Pulmonary artery endothelial cell (primary cell): ENCODE measurements at regions not wholly inside any gene's neighbourhood (a gene's known extent, or its start where the extent isn't known, plus 50 kb on each side); places are given as distances from the start of the nearest gene placed in this dataset.
"Not testable (repeated sequence)": the region's sequence is repeated elsewhere in the genome, so short reads cannot be mapped to it uniquely, and the experiment has no call there.

Source experiments
- DNase-seq: peaks from one replicate; pipeline ENCODE4 v3.0.0-alpha.2; 2011; ENCODE audit warnings: low read depth, low spot score

DNA sequence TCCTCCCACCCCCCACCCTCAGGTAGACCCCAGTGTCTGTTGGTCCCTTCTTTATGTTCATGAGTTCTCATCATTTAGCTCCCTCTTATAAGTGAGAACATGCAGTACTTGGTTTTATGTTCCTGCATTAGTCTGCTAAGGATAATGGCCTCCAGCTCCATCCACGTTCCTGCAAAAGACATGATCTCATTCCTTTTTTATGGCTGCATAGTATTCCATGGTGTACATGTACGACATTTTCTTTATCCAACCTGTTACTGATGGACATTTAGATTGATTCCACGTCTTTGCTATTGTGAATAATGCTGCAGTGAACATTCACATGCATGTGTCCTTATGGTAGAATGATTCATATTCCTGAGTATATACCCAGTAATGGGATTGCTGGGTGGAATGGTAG, 87.6 kb upstream of the TBL1X start:
- not testable (repeated sequence) for DNase-seq

DNA sequence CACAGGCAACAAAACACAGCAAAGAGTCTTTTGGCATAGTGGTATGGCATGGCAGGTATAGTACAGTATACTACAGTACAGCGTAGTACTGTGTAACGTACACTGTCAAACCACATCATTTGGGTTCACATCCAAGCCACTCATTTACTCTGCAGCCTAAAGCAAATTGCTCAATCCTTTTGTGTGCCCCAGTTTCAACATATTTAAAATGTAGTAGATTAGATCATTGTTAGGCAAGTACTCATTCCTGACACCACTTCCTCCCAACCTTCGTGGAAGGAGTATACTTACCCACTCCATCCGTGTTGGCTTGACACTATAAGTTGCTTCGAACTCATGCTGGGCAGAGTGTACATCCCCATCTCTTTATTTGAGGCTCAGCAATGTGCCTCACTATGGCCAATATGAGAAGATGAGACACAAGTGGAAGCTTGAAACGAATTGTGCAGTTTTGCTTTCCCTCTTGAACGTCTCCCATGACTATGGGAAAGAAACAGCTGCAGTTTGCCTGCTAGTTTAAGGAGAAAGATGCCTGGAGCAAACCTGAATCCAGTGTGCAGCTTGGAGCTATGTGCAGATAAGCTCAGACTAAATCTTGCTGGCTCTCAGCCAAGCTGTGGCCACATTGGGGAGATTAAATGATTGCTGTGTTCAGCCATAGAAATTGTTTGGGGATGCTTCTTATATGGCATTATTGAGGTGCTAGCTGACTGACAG, 85.7 kb upstream of the TBL1X start:
- DNase-seq, result no peak

DNA sequence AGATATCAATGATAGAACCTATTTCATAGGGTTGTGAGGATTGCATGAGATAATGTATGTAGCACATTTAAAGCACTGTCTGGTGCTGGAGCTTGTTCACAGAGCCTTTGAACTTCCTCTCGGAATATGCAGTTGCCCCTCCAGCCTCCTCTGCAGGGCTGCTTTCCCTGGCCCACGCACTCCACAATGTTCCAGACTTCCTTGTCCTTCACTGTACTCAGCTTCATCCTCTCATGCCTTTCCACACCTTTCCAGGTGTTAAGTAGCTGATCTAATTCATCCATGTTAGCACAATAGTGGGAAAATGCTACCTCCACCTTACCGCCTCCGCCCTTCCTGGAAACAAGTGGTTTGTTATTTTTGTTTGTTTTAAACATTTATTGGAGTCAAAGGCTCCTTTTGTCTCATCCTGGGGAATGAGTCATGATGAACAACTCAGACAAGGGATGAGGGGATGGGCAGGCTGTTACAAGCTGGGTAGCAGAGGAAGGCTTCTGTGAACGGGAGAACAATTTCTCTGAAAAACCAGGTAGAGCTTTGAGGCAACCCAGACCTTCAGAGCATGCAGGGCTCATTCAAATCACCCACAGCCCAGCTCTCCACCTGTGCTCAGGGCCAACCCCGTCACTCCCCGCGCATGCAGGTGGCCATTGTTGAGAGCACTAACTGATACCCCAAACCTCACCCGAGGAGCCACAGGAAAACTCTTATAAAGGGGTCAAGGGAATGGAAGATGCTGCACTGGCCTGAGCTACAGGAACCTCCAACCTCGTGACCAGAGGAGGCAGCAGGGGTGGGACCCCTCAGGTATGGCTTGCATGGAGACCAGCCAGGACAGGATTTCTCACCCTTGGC, 84.9 kb upstream of the TBL1X start:
- no peak for DNase-seq

DNA sequence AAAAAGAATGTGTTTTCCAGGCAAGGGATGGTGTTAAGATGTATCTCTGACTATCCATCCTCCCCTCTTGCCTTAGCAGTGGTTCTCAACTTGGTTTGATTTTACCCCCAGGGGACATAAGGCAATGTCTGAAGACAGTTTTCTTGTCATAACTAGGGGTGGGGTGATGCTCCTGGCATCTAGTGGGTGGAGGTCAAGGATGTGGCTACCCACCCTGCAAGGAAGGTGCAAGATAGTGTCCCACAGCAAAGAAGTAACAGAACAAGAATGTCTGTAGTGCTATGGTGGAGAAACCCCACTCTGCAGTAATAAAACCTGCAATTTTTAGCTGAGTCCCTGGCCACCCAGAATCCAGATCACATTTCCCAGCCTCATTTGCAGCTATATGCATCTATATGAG, 81.2 kb upstream of the TBL1X start:
- DNase-seq, result no peak

DNA sequence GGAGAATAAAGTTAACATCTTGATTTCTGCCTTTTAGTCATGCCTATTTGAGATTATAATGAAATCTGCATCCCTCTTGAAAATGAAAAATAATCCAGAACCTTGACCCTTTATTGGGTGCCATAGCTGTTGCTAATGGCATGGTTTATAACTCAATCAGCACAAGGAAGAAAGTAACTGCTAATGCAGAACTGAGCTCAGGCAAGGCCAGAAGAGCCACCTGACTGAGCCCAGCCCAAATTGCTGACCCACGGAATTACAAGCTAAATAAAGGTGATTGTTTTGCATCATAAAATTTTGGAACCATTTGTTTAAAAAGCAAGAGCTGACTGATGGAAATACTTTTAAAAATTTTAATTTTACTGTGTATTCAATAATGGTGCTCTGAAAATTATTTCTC, 76.4 kb upstream of the TBL1X start:
- no peak for DNase-seq

DNA sequence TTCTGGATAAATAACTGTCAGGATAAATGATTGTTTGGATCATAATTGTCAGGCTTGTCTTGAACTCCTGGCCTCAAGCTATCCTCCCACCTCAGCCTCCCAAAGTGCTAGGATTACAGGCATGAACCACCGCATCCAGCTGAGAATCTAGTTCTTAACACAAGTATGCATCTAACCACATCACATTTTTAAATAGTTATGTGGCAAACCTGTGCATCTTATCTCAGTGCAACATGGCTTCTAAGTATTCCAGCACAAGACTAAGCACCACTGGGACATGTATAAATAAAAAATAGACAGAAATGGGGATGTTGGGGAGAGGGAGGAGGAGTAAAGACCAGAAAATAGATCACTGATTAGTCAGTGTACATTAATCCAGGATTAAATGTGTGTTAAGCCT, 74.7 kb upstream of the TBL1X start:
- DNase-seq, result no peak

DNA sequence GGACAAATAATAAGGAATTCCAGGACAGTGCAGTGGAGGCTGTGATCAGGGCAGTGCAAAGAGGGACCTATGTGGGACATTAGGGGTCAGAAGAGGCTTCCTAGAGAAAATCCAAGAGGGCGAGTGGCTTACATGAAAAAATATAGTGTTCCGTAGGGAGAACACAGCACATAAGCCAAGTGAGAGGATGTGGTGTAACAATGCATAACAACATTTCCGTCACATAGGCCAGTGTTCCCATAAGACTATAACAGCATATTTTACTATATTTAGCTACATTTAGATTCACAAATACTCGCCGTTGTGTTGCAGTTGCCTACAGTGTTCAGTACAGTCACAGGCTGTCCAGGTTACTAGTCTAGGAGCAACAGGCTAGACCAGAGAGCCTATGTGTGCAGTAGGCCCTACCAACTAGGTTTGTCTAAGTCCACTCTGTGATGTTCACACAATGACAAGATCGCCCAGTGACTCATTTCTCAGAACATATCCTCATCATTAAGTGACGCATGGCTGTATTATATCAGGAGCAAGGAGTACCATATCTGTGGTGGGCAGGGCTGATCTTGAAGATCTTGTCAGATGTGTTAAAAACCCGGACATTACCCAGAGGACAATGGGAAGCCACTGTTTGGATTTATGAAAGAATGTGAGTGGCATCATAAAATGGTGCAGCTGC, 74.0 kb upstream of the TBL1X start:
- no peak for DNase-seq

DNA sequence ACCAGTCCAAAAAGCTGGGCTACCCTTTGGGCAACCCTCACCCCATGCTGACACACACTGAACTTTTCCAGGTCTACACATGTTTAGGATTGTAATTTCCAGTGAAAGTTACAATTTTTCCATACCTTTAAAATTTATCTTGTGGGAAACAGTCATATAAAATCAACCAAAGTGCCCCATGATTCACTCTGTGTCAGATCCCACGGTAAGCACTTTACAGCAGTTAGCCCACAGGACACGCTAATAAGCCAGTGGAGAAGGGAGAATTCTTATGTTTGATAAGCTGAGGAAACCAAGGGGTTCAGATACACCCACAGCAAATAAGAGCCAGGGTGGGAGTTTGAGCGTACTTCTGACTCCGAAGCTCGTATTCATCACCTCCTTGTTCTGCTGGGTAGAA, 72.4 kb upstream of the TBL1X start:
- DNase-seq, result no peak

DNA sequence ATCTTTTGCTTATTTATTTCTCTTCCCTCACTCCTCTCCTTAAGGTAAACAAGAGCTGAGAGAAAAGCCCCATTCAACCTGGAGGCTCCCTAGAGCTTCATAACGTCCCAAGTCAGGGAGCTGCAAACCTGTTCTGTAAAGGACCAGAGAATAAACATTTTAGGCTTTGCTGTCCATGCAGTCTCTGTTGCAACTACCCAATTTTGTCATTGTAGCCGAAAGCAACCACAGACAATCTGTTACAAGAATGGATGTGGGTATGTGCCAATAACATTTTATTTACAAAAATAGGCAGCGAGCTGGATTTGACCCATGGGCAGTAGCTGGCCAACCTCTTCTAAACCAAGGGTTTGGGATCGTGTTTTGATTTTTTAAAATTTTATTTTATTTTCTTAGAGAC, 71.3 kb upstream of the TBL1X start:
- no peak for DNase-seq

DNA sequence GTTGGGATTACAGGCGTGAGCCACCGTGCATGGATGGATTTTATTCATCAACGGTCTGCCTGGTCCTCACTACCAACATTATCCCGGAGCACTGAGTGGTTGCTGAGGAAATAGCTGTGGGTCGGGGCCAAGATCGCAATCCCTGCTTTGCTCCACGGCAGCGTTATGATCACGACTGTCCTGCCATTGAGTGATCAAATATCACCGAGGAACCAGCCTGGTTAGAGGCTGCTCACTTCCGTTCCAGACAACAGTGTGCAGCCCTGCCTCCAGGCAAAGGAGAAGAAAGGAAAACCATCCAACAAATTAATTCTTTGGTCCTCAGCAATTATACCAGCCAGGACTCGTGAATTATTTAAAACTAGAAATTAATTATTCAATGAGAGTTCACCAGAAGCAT, 70.6 kb upstream of the TBL1X start:
- no peak for DNase-seq

DNA sequence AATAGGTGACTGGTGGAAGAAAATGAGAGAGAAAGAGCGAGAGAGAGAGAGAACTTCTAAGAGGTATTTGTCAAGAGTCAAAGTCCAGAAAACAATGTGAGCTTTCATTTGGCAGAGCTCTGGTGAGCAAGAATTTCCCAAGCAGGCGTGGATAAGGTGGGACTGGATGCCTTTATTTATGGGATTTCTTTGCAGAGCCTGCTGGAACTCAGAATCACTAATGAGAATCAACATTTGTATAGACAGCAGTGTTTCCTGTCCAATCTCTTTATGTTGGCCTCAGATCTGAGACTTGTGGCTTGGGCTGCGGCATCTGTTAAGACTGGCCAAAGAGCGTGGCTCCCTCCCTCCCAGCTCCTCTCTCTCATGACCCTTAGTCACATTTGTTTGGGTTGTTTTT, 67.9 kb upstream of the TBL1X start:
- no peak for DNase-seq

DNA sequence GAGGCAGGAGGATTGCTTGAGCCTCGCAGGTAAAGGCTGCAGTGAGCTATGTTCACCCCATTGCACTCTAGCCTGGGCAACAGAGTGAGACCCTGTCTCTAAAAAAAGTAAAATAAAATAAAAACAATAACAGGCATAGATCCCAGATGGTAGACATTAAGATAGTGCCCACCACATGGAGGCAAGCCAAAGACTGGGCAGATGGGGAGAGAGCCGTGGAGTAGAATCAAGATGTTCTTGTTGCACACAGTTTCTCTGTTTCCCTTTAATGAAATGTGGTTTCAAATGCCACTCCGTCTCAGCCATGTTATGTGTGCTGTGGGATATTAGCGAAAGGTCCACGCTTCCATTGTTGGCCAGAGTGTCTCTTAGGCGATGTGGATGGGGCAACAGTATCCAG, 63.8 kb upstream of the TBL1X start:
- DNase-seq, result no peak

DNA sequence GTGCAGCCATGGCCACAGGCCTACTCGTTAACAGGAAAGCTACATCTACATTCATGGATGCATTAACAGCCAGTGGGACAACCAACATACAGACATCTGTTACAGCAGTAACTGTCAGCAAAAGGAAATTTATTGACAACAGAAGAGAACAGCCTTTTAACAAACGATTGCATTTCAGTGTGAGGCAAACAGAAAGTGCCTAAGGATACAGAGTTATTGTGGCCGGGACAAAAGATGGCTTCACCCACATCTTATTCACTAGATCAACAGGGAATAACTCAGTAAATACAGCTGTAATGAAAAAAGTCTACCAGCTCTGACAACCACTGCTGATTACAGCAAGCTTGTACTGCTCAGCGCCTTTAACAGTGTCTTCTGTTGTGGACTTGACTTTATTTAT, 61.5 kb upstream of the TBL1X start:
- DNase-seq, result no peak

DNA sequence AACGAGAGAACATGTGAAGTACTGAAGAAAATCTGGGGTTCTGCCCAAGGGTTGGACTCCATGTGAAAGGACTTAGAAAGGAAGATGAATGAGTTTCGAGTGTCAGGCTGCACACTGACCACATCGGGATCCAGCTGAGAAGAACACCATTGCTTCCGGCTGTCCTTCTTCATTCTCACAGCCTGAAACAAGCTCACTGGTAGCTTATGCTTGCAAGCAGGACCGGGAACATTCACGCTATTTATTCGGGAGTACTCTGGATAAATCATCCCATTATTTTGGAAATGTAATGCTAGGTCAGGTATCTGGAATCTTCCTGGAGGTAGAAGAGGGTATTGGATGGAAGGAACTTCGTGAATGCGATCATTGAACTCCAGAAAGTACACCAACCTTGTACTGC, 59.2 kb upstream of the TBL1X start:
- not testable (repeated sequence) for DNase-seq

DNA sequence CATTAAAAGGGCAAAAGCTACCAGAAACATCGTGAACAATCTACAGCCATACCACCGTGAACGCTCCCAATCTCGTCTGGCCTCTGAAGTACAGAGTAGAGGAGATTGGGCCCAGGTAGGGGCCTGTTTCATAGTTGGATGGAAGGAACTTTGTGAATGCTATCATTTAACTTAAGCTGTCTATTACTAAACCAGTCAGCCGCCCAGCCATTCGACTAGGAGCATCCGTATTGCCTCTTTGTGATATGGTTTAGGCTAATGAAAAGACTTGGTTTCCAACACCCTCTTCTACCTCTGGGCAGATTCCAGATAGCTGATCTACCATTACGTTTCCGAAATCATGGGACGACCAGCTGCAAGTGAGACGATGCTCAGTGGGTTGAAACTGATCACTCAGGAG, 54.0 kb upstream of the TBL1X start:
- DNase-seq, result not testable (repeated sequence)

DNA sequence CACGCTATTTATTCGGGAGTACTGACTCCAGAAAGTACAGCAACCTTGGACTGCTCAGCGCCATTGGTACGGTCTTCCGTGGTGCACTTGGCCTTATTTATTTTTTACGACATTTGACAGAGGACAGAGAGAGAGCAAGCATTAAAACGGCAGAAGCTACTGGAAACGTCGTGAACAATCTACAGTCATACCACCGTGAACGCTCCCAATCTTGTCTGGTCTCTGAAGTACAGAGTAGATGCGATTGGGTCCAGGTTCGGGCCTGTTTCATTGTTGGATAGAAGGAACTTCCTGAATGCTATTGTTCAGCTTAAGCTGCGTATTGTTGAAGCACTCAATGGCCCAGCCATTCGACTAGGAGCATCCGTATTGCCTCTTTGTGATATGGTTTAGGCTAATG, 53.2 kb upstream of the TBL1X start:
- DNase-seq, result not testable (repeated sequence)

DNA sequence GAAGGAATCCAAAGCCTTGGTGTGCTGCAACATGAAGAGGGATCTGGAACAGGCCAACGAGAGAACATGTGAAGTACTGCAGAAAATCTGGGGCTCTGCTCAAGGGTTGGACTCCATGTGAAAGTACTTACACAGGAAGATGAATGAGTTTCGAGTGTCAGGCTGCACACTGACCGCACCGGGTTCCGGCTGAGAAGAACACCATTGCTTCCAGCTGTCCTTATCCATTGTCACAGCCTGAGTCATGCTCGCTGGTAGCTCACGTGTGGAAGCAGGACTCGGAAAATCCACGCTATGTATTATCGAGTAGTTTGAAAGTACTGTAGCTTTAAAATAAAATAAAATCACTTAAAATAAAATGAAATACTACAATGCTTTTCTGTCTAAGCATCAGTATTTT, 50.4 kb upstream of the TBL1X start:
- no peak for DNase-seq
